SK-N-SH (cell line): ENCODE measurements at regions not wholly inside any gene's neighbourhood (a gene's known extent, or its start where the extent isn't known, plus 50 kb on each side); places are given as distances from the start of the nearest gene placed in this dataset.

Experiments used
- CHD2 ChIP-seq: fragments of 150-350 bp; IDR thresholded peaks from 2 replicates; pipeline ENCODE4 v1.6.1; 2018; ENCODE audit warnings: low read length; ENCODE audit not compliant: partially characterized antibody
- CTCF ChIP-seq: fragments of 200-600 bp; sonication (generic); IDR thresholded peaks from 2 replicates; pipeline ENCODE4 v1.6.1; 2017; ENCODE audit warnings: antibody characterized with exemption, mild to moderate bottlenecking, moderate library complexity
- EP300 ChIP-seq, 2 experiments: IDR thresholded peaks; 2 replicates each; pipeline versions ENCODE4 v1.4.0 to v1.6.1; 2012; ENCODE audit warnings: borderline replicate concordance in 1 of 2, low read depth in 1 of 2, low read length in 1 of 2
- FOXM1 ChIP-seq: IDR thresholded peaks from 2 replicates; pipeline ENCODE4 v1.4.0; 2012; ENCODE audit warnings: low read depth, mild to moderate bottlenecking
- GABPA ChIP-seq: IDR thresholded peaks from 2 replicates; pipeline ENCODE4 v1.4.0; 2012; ENCODE audit warnings: low read depth, mild to moderate bottlenecking
- MXI1 ChIP-seq: IDR thresholded peaks from 2 replicates; pipeline ENCODE4 v1.6.1; 2012; ENCODE audit warnings: mild to moderate bottlenecking, low read depth, low read length, improper control_type of control experiment
- PBX3 ChIP-seq: IDR thresholded peaks from 2 replicates; pipeline ENCODE4; 2012
- POLR2AphosphoS5 ChIP-seq: IDR thresholded peaks from 2 replicates; pipeline ENCODE4 v1.6.1; 2012; ENCODE audit warnings: low read depth, low read length
- RAD21 ChIP-seq: IDR thresholded peaks from 2 replicates; pipeline ENCODE4 v1.6.1; 2012; ENCODE audit warnings: mild to moderate bottlenecking, low read length
- RXRA ChIP-seq: IDR thresholded peaks from 2 replicates; pipeline ENCODE4 v1.4.0; 2012; ENCODE audit warnings: low read depth, mild to moderate bottlenecking, borderline replicate concordance
- TAF1 ChIP-seq: IDR thresholded peaks from 2 replicates; pipeline ENCODE4 v1.6.1; 2012; ENCODE audit warnings: low read depth, mild to moderate bottlenecking, low read length, moderate library complexity, borderline replicate concordance
- TCF12 ChIP-seq: IDR thresholded peaks from 2 replicates; pipeline ENCODE4 v1.4.0; 2012
- USF1 ChIP-seq: IDR thresholded peaks from 2 replicates; pipeline ENCODE4 v1.4.0; 2012; ENCODE audit warnings: low read depth, borderline replicate concordance
- USF2 ChIP-seq: fragments of 150-350 bp; IDR thresholded peaks from 2 replicates; pipeline ENCODE4 v1.6.1; 2017; ENCODE audit warnings: antibody characterized with exemption, low read length, low read depth, borderline replicate concordance

- TF ChIP-seq GABPA (no peak), CTCF (no peak), TAF1 (no peak), POLR2AphosphoS5 (no peak), MXI1 (no peak), TCF12 (no peak), RAD21 (no peak), USF1 (no peak), FOXM1 (no peak), EP300 (IDR thresholded peaks at IDR 0.05; ENCODE audit: borderline replicate concordance in 1 of 2, low read depth in 1 of 2, low read length in 1 of 2) (no peak), PBX3 (no peak), RXRA (no peak), CHD2 (no peak), USF2 (no peak)
These were observed 669.4 kb downstream of the DHX35 start for GRCh38 chr20:39631557-39631956.
